Stimulated activated CD4-positive, alpha-beta T cell treated with anti-CD3 and anti-CD28 coated beads, Interleukin-2, amount 100 ng/mL, for 4 hours (primary cell): ENCODE measurements at regions not wholly inside any gene's neighbourhood (a gene's known extent, or its start where the extent isn't known, plus 50 kb on each side); places are given as distances from the start of the nearest gene placed in this dataset.

Source experiments
- DNase-seq: peaks from one replicate; pipeline ENCODE4 v3.0.0-alpha.2; 2020; ENCODE audit warnings: low read depth

DNA sequence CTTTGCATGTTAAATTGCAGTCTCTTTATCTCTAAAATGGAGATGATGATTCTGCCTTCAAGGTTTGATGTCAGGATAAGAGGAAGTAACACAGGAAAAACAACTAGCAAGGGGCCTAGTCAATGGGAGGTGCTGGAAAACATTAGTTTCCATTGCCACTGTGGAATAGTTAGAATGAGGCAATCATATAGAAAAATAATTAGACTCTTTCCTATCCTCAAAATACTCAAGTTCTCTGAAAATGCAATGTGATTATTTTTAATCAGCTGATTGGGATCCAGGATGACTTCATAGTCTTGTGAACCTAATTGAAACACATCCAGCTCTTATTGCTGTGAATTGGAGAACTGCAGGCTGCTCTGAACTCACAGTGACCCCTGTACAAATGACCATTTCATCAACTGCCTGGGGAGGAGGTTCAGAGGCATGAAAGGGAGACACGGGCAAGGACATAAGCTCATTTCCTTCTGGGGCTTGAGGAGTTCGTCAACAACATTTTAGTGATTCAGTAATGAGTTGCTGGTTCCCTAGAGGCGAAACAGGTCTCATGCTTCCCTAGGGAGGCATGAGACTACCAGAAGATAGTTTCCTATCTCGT, 422.5 kb downstream of the LPIN1 start:
- DNase-seq: no peak

DNA sequence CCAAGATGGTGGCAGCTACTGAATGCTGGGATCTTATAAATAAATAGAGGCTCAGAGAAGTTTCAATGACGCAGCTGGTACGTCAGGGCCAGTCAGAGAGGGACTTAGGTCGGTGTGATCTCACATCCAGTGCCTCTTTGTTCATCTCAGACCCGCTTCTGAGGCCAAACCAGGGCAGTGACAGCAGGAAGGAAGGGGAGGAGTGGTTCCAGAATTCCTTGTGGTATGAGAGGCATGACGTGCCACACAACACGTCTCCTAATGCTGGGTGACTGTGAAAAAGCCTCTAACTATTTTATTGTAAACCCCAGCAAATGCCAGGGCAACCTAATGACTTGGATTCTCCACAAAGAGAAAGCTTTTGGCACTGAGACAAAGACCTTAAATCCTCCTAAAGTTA, 423.3 kb downstream of the LPIN1 start:
- no peak for DNase-seq

DNA sequence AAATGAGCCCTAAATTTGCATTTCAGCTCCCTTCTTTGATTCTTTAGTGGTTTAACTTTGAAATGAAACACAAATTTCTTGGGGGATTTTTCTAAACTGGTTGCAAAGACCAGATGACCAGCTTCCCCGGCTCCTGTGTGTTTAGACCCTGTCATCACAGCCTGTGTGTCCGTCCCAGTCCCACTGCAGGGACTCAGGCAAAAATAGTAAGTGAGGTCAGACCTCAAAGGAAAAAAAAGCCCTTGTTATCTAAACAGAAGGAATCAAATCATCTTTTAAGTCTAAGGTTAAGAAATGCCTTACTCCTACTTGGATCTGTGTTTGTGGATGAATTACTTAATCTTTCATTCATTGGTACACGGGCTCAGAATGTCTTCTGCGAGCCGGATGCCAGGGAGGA, 423.7 kb downstream of the LPIN1 start:
- no peak for DNase-seq

DNA sequence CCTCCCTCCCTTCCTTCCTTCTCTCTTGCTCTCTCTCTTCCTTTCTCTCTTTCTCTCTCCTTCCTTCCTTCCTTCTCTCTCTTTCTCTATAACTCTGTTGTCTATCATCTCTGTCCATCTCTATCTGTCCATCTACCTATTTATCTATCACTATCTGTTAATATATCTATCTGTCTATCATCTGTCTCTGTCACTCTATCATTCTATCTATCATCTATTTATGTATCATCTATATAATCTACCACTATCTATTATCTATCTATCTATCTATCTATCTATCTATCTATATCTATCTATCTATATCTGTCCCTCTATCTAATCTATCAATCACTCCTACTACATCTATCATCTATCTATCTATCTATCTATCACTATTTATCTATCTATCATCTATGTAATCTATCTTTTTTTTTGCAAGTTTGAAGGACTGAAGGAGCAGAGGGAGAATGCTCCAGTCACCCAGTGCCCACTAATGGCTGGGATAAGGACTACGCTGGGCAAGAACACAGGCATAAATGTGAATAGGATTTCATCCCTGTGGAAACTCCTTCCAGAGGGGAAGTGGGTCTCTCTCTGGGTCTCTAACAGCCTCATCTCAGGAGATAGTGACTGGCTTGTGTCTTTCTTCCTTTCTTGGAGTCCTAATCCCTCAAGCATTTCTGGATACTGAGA, 427.0 kb downstream of the LPIN1 start:
- no peak for DNase-seq

DNA sequence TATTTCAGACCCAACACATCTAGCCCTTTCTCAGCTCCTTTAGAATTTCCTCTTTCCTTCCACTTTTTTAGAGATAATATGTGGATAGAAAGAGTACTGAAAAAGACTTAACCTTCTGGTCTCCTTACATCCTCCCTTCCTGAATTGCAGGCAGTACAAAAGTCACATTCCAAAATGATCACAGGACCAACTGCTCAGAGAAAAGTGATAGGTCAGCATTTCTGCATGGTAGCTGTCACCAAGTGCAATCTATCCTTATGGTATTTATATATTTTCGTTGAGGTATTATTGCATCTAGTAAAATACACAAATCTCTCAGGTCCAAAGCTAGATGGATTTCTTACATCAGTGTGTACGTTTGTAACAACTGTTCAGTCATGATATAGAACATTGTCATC, 427.5 kb downstream of the LPIN1 start:
- DNase-seq: no peak

DNA sequence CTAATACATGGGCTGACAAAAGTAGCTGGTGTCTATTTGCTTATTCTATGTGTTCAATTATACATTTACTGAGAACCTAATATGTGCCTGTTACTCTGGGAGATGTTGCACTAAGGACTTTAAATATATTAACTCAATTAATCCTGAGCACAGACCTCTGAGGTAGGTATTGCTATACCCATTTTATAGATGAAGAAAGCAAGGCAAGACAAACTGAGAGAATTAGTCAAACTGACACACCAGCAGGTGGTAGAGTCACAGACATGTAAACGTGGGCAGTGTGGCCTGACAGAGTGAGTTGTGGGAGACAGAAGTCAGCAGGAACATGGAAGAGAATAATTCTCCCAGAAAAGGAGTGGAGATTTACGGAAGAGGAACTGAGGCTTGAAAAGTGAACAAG, 428.9 kb downstream of the LPIN1 start:
- no peak for DNase-seq

DNA sequence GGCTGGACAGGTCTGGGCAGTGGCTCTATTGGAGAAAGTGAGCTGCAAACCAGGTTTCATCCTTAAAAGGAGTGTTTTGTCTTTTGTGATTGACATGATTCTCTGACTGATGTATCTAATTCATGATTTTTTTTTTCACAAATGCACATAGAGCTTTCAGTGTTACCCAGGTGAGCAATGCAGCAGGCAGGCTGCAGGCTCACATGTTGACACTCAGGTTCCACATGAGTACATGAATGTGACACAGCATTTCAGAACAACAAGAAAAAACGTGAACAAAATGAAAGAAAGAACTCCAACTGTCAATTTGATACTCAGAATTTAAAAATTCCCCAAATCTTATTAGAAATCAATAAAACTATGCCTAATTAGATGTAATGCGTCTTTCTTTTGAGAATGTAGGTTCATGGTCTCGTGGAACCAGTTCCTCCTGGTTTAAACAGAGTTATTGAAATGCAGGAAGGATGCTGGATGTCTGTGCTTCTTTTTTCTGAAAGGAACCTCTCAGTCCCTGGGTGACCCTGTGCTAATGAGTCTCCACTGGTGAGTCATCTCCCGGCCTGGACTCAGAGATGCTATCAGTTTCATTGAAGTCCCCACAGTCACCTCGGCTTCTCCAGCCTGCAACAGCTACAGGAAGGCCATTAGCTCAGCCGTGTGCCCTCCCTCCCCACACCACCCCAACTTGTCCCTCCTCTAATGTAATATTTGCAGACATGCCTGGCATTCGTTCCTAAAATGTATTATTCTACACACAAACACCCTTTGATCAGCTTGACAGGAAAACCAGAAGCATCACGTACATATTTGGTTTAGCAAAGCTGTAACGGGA, 430.4 kb downstream of the LPIN1 start:
- no peak for DNase-seq

DNA sequence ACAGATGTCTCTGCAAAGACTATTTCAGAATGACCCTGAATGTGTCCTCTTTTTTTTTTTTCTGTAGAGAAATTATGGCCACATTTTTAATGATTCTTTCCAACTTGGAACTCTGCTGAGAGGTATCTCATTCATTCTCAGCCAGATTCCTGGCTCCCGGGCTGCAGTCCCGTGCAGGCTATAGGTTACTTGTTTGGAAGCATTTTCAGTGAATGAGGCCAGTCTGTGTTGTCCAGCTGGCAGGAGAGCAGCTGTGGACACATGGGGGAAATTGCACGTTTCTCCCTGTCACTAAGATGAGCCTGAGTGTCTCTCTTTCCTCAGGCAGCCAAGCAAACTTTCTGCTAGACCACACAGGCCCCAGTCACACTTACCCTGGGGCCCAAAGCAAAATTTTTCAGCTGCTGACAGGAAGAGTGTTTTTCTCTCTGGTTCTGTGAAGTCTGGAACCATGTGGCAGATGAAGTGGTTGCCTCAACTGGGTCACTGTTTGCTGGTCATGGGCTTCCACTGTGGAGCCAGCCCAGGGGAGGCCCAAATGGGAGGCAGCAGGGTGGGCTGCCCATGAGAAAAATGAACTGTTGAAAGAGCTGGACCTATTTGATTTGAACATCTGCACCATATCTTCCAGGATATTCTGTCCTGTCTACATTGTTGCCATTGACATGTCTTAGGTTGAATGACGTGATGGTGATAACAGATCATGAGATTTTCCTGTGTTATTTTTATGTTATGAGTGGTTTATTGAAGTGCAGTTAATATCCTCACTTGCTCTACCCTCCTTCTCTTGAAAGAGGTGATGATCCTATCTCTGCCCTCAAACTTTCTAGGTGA, 431.2 kb downstream of the LPIN1 start:
- no peak for DNase-seq

DNA sequence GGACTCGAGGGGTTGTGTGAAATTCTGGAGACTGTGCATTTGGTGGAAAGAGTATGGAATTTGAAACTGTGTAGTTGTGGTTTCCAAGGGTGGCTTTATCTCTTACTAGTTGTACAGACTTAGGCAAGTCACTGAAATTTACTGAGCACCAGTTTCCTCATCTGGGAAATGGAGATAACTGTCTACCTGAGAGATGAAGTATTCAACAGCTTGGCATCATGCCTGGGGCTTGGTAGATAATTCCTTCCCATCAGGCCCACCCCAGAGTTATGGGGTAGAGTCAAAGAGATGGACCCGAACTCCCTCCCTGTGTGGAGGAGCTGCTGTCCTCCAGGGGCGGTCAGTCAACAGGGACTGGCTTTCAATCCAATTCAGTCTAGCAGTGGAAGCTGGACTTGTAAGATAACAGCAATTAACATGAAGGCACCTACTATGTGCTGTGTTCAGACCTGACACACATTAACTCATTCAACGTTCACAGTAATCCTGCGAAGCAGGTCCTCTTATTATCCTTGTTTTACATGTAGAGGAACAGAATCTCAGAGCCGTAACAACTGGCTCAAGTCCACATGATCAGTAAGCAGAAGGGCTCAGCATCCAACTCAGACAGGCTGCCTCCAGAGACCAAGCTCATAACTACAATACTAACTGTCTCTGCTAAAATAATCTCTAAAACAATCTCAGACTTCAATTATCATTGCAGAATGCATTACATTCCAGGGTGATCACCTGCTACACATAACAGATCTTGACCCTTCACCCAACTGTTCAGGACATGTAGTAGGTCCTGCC, 432.1 kb downstream of the LPIN1 start:
- no peak for DNase-seq

DNA sequence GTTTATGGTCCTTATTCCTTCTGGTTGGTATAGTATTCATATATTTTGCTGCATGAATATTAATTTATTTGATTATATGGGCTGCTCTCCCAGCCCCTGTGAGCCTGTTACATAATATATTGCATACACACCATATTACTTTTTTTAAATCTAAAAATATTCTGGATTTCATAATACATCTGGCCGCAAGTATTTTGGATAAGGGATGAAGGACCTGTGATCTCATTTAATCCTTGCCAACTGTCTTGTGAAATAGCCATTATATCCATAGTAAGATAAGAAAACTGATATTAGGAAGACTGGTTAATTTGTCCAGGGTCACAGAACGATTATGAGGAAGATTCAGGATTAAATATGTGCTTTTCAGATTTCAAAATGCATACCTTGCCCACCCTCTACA, 433.6 kb downstream of the LPIN1 start:
- no peak for DNase-seq

DNA sequence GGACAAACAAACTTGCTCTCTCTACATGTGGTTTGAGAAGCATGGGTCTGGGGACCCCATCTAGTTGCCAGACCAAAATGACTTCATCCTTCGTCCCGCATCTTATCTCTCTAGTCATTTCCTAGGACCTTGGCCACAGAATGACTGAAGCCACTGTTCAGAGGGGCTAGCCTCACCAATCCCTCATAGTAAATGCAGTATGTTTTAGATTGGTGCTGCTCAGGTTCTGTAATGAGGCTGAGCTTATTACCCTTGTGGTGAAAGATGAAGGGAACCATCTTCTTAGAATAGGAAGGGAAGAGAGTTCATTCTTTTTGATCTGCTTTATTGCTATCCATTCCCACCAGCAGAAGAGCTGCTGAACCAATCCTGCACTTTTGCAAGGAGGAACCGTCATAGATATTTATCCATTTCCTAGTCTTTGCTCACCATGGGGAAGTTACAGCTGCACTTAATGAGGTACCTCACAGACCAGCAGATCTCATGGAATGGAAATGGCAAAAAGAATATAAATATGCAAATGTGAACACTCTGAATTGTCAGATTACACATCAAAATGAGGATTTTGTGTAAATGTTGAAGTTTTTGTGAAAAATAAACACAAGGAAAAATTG, 436.7 kb downstream of the LPIN1 start:
- DNase-seq: no peak

DNA sequence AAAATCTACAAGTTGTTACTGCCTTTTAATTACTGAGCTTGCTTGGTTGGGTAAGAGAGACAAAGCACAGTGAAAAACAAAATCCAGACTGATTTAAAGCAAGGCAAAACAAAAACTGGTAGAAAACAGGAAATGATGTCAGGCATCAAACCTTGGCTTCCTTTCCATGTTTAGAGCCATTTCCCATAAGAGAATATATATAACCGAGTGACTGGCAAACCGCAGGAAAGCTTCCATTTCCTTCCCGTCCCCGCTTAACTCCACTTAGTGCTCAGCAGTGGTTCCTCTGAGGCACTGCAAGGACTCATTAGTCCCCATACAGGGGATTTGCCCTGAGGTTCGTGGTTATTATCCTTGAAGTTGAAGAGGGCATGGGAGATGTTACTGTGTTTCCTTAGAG, 446.3 kb downstream of the LPIN1 start:
- no peak for DNase-seq

DNA sequence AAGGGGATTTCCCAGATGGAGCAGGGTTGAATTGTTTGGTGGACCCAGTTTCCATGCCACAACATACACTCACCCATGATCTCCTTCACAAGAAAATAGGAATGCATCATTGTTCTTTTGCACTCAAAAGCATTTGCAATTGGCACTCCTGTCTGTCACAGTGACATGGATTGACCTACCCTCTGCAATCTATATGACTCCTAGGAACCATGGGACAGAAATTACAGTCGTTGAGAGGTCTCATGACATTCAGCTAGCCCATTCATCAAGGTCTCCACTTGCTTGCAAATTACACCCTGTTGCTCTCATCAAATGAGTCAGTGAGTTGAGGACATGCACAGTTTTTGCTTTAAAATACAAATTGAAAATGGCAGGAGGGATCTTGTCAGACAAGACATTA, 448.5 kb downstream of the LPIN1 start:
- DNase-seq: no peak

DNA sequence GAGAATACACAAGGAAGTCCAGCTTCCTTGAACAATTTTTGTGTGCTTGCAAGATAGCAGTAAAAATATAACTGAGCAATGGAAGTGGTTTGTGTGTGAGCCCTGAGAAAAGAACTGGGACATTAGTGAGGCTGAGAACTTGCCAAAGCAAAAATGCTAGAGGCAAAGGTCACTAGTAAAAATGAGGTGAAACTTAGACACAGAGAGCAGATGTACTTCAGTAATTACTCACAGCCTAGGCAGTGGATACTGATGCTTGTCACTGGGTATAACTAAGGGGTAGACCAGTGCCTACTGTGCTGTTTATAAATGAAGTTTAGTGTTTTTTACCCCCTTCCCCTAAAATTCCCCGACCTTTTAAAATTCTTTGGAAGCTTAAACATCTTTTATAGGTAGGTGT, 450.1 kb downstream of the LPIN1 start:
- no peak for DNase-seq

DNA sequence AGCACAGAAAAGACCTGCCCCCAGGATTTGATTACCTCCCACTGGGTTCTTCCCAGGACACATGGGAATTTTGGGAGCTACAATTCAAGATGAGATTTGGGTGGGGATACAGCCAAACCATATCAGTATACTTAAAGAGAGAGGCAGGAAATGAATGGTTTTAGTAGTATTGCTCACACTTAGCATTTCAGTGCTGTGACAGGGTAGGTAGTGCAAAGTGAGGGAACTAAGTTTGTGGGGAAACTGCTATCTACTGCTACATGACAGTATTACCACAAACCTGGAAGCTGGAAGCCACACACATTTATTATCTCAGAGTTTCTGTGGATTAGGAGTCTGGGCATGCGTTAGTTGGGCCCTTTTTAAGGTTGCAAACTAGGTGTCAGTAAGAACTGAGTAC, 450.7 kb downstream of the LPIN1 start:
- no peak for DNase-seq

DNA sequence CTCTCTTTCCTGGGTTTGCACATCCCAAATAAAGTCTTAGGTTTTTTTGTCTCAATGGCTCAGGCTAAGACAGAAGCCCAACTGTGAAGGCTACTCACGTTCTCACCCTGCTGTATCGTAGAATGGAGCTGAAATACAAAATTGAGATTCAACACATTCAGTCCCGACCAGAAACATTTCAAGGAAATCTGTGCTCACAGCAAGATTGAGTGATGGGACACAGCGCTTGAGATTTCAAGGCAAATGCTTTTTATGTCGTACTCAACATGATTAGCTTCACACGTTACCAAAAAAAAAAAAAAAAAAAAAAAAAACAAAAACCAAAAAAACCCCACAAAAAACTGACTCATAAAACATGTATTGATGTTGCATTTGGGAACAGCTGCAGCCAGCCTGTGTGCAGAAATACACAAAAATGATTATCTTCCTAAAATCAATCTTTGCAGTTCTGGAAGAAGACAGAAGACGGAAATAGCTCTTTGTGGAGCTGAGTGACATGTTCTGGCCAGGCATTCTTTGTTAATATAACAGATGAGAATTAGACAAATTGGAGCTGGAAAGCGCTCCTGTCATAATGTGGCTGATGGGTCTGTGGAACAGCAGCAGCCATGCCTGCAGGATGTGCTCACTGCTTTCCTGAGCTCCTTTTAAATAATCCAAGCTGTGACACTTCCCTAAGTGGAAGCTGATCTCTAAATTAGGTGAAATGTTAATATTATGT, 453.2 kb downstream of the LPIN1 start:
- no peak for DNase-seq

DNA sequence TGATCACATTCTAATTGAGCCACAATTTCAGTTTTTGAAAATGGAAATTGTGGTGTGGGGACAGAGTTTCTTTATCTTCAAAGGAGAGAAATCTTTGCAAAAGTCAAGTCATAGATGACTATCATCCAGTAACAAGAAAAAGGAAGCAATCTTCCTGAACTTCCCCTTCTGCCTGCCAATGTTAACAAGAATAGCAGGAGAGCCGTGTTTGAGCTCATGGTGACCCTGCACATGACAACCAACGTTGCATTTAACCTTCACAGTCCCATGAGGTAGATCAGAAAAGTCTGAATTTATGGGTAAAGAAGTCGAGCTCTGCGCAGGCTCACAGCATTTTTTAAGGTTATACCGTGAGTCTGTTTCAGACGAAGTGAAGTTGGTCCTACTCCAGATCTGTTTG, 454.9 kb downstream of the LPIN1 start:
- DNase-seq: no peak

DNA sequence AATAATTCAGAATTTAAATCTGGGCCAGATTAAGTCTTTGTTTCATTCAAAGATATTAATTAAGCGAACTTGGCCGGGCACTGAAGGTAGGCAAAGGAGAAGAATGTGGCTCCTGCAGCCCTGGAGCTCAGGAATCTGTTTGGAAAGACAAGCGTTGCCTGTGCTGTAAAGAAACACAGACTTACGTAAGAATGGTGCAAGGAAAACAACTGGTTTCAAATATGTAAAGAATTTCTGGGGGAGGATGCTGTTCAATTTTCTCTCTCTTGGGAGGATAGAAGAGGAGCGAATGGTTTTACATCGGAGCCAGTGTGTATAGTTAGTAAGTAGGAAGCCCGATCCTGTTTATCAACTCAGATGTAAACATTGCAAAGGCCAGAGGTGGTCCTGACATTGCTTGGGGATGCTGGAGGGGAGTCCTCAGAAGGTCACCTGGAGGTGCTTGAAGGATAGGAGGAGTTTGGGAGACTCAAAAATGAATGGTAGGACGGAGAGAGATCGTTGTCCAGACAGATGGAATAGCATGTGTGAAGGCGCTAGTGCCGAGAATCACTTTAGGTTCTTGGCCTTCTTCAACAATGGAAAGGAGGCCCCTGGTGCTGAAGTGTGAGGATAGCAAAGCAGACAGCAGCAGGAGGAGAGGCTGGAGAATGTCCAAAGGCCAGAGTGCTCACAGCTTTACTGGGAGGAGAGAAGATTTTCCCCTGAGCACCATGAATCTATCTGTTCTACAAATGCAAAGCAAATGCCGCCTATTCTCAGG, 456.1 kb downstream of the LPIN1 start:
- no peak for DNase-seq

DNA sequence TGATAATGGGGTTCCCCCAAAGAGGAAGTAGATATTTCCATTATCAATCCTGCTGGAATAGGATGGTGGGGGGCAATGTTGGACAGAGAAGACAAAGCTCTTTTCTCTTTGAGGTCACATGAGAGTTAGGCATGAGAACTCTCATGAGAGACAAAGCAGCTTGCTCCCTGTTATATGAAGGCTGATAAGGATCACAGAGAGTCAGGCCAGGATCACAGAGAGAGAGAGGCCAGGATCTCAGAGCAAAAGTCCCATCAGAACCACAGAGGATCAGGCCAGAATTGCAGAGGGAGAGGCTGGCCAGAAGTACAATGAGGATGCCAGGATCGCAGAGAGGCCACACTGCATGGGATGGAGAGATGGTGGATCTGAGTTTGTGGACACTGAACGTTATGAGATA, 457.1 kb downstream of the LPIN1 start:
- DNase-seq: no peak

DNA sequence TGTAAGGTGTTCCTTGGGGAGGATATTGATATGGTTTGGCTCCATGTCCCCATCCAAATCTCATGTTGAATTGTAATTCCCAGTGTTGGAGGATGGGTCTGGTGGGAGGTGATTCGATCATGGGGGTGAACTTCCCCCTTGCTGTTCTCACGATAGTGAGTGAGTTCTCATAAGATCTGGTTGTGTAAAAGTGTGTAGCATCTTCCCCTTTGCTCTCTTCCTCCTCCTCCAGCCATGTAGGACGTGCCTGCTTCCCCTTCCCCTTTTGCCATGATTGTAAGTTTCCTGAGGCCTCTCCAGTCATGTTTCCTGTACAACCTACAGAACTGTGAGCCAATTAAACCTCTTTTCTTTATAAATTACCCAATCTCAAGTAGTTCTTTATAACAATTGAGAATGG, 458.7 kb downstream of the LPIN1 start:
- no peak for DNase-seq
